Ishikawa (cell line): ENCODE measurements at regions not wholly inside any gene's neighbourhood (a gene's known extent, or its start where the extent isn't known, plus 50 kb on each side); places are given as distances from the start of the nearest gene placed in this dataset.

Experiments used
- EP300 ChIP-seq: IDR thresholded peaks from 2 replicates; pipeline ENCODE4 v1.6.1; 2012; ENCODE audit warnings: borderline replicate concordance
- RAD21 ChIP-seq: IDR thresholded peaks from 2 replicates; pipeline ENCODE4 v1.6.1; 2012; ENCODE audit warnings: low read depth
- TAF1 ChIP-seq: IDR thresholded peaks from 2 replicates; pipeline ENCODE4 v1.6.1; 2012; ENCODE audit warnings: low read depth, mild to moderate bottlenecking
- TF ChIP-seq, protein P1 (sequence below): IDR thresholded peaks from 2 replicates; pipeline ENCODE4 v1.6.1; 2012

DNA sequence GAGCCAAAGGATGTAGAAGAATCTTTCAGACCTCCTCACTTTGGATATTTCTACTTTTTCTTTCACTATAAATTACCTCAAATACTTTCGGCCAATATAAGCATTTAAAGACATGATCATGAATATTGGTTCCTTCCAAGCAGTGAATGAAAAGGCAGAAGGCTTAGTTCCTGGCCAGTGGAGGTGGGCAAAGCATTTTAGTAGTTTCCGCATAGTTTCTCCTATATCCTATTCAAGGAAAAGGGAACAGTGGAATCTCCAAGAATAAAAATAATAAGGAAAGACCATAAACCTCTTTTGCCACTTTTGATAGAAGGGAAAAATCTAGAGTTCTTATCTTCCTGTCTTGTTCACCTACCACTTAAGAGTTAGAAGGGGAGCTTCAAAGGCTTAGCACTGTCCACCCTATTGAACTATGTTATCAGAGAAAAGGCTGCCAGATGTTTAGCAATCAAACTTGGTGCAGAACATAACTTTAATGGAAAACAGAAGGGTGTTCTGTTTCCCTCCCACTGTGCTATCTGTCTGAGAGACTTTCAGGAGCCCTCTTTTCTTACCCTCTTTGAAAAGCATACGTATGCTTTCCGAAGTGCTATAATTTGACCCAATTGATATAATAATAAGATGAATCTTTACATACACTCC, 155.6 kb upstream of the DPH6 start:
- TF ChIP-seq TAF1 = no peak
- TF ChIP-seq, protein P1, sequence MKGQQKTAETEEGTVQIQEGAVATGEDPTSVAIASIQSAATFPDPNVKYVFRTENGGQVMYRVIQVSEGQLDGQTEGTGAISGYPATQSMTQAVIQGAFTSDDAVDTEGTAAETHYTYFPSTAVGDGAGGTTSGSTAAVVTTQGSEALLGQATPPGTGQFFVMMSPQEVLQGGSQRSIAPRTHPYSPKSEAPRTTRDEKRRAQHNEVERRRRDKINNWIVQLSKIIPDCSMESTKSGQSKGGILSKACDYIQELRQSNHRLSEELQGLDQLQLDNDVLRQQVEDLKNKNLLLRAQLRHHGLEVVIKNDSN = no peak
- no peak for TF ChIP-seq EP300
- TF ChIP-seq RAD21 = no peak
